GM08714 (cell line): ENCODE measurements at regions not wholly inside any gene's neighbourhood (a gene's known extent, or its start where the extent isn't known, plus 50 kb on each side); places are given as distances from the start of the nearest gene placed in this dataset.

ENCODE experiments used
- H3K4me3 ChIP-seq: fragments of 200-500 bp; sonication (Bioruptor generic); 2 replicates; pipeline ENCODE4 v1.5.1; 2014; ENCODE audit warnings: mild to moderate bottlenecking, low read length, inconsistent platforms
- ZNF274 ChIP-seq: IDR thresholded peaks from 2 replicates; pipeline ENCODE4 v1.6.1; 2012; ENCODE audit warnings: mild to moderate bottlenecking, low read depth, low read length

DNA sequence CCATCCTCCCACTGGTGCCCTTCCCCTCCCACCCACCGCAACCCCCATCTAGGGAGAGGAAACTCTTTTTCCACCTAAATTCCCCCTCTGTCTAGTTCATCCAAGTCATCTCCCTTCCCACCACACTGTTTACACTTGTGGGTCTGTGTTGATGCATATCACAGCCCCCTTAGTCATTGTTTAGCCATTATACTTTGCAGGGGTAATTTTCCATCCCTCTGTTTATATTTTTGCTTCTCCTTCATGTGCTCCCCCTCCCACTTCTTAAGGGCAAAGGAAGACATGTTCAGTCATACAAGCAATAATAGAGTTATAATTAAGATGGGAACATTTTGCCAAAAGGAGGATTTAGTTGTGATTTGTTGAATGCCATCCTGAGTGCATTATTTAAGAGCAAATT is 187.8 kb upstream of the TNP1 start:
- TF ChIP-seq ZNF274, result no peak
- no peak overlapping the region for H3K4me3 ChIP-seq

DNA sequence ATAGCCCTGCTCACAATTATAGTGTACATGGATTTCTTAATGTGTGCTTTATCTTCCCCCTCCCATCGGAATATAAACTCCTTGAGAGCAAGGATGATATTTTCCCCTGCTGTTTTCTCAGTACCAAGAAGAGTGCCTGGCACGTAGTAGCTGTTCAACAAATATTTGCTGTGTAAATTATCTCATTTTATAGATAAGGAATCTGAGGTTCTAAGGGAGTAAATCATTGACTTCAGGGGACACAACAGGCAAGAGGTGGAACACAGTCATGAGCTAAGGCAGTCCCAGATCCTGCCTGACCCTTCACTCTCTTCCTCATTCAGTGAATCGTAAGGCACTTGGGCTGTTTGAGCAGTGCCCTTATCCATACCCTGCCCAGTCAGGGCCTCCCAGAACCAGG is 187.3 kb upstream of the TNP1 start:
- TF ChIP-seq ZNF274, result no peak
- no peak overlapping the region for H3K4me3 ChIP-seq

DNA sequence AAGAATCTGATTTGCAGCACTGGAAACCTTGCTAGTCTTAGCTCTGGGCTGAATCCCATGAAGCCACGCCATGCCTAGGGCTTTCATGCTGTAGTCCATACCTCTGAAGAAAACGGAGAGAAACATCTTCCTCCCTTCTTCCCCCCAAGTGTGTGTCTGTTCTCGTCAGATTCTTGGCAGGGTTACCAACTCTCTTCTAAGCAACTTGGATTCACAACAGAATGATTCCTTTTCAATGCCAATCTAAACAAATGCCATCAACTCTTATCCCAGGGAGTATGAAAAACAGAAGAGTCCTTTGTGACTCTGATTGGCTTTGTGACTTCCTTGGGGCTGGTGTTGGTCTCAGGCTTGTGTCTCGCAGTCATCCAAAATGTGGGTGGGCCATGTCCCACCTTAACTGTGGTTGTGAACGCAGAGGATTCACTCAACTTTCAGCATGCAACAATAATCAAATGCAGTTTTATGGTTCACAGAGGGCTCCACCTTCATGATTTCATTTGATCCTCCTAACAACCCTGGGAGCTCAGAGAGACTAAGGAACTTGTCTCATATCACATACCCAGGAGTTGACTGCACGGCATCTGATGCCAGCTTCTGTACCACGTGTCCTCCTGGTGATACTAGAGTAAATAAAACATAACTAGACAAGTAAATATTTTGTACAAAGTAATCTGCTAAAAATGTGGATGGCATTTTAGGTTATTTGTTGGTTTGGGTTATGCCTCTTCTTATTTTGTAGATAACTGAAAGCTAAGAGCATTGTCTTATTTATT is 186.0 kb upstream of the TNP1 start:
- no peak for TF ChIP-seq ZNF274
- no peak overlapping the region for H3K4me3 ChIP-seq

DNA sequence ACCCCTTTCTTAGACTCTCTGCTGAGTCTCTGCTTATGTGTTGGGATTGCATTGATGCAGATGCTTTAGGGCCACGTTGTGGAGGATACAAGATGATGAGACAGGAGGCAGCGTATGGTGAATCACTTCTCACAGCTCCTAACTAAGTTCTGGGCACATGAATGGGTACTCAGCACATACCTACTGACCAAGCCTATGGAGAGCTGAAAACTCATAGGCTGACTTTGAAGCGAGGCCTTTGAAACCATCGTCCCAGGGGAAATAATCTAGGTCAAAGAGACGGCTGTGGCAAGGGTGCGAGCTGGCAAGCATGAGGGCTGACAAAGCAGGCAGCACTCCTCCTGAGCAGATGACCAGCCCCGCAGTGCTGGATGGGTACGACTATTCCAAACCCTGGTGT is 180.2 kb upstream of the TNP1 start:
- no peak for TF ChIP-seq ZNF274
- H3K4me3 ChIP-seq, result no peak overlapping the region

DNA sequence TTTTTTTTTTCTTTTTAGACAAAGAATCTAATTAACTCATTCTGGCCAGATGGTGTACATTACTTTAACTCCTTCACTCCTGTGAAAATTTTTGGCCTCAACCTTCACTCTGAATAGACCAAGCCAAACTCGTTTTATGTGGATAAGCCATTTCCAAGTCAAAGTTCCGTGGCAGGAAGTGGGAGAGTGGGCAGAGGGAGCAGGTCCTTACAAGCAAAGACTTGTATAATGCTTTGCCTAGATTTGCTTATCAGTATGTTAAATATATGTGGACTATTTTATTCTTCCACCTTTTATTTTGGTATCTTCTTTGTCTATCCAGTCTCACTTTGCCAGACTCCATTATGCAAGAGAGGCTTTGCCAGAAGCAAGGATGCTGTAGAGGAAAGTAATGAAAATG is 178.1 kb upstream of the TNP1 start:
- no peak for TF ChIP-seq ZNF274
- H3K4me3 ChIP-seq, result no peak overlapping the region

DNA sequence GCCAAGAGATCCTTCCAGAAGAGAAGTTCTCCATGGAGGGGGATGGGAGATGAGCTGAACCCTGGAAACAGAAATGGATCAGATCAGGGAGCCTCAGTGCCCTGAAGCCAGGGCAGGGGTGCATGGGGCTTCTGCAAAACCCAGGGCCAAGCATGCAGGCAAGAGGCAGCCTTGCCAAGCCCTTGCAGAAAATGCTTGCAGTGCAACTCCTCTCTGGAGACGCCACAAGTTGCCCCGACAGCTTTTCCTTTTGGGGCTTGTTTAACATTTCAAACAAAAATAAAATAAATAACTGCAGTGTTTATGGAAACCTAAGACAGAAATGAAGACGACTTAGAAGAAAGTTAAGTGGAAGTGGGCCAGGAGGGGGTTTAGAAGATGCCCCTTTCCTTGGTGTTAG is 177.5 kb upstream of the TNP1 start:
- no peak for TF ChIP-seq ZNF274
- H3K4me3 ChIP-seq, result no peak overlapping the region

DNA sequence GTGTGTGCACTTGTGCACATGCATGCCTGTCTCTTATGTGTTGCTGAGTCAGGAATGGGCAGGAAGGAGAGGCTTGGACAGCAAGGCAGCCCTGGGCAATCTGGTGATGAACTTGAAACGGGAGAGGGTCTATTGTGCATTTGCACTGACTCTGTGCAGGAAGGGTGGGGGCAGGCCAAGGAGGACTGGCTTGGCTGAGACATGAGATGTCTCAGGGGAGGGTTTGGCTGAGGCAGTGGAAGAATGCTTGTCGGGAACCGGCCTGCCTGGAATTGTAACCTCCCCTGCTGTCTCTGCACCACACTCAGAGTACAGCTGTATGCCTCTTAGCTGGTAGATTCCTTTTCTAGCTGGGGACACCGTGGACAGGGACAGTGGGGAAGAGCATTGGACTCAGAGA is 176.1 kb upstream of the TNP1 start:
- TF ChIP-seq ZNF274, result no peak
- no peak overlapping the region for H3K4me3 ChIP-seq

DNA sequence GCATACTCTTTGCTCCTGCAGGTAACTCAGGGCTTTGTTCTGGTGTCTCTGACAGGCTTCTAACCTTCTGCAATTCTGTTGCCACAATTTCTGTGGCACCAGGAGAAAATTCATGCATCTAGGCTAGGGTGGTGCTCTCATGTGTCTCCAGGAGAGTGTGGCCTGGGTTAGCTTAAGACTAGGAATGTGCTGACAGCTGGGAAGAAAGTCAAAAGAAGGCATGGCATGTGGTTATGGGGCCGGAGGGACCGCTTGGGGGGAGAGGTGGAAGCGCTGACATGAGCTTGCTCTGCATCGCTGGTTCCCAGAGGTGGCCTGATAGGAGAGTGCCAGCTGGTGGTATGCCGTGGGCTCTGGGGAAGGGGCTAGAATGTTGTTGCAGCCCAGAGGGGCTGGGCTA is 173.3 kb upstream of the TNP1 start:
- TF ChIP-seq ZNF274, result no peak

DNA sequence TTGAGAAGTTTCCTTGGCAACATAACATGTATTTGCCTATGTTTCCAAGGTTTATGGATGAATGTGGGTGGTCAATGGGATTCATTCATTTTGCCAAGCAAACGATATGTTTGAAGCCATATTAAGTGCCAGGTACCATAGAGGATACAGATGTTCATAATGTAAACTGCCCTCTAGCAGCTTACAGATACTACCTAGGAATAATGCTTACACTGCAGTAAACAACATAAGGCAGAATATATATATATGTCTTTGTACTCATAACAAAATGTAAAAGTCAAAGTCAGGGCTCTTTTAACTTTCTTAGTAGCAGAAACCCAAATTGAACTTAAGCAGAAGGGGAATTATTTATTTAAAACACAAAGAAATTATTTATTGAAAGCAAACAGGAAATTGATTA is 171.6 kb upstream of the TNP1 start:
- no peak for TF ChIP-seq ZNF274
- no peak overlapping the region for H3K4me3 ChIP-seq

More for the DNA sequence above, 173.3 kb upstream of the TNP1 start:
- H3K4me3 ChIP-seq, result no peak overlapping the region

DNA sequence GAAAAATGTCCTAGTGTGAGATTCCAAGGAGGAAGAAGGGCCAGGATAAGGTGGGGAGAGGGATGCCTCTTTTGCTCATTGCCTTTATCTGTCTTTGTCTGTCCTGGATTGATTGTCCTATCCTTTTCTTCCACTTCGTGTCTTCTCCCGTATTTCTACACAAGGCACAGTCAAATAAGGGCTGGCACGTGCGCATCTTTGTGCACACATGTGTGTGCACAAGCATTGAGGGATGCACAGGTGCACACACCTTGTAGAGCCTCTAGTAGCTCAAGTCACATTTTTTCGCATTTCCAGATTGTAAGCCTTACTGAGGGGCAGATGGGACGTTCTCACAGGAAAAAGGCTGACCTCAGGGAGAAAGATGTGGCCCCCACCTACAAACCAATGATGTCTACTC is 170.2 kb upstream of the TNP1 start:
- H3K4me3 ChIP-seq, result no peak overlapping the region
- TF ChIP-seq ZNF274, result no peak

DNA sequence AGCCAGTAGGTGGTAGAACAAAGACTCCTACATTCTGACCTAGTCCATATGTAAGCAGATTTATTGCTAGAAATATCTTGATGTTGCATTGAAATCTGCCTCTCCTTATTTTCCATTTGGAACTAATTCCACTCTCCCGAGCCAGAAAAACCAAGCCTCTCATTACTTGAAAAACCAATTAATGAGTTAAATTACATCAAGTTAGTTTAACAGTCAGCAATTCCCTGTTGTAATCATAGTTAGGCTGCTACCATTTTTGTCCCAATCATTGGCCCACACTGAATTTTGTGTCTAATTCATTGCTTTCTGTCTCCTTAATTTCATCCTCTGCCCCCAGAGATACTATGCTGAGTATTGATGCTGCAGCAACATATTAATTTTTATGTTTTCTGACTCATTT is 168.3 kb upstream of the TNP1 start:
- no peak overlapping the region for H3K4me3 ChIP-seq
- no peak for TF ChIP-seq ZNF274

DNA sequence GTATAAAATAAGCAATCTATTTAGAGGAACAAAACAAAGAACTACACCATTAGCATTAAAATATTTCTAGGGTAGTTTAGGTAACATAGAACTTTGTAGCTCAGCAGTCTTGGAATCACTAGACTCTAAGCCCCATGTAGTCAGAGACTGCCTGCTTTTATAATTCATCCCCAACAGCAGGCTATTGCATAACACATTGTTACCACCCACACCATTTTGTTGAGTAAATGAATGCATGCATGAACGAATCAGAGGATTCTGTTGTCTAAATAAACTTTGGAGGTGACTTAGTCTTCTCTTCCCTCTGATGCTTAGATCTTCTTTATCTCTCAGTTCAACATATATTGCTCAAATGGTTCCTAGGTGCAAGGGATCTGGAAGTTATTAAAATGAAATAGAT is 167.6 kb upstream of the TNP1 start:
- no peak for TF ChIP-seq ZNF274
- H3K4me3 ChIP-seq, result no peak overlapping the region

DNA sequence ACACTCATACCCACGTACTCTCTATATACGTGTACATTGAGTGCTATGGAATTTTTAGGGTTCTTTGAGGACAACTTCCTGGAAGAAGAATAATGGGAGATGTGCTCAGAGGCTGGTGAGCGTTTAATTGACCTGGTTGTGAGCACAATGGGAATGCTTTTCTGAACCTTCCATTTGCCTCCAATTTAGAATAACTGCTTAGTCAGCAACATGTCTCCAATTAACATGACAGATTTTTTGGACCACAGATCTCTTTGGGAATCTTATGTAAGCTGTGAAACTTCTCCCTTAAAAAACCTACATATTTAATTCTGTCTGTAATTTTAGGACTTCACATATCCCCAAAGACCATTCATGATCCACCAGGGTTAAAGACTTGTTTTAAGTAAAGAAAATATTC is 166.7 kb upstream of the TNP1 start:
- TF ChIP-seq ZNF274, result no peak
- no peak overlapping the region for H3K4me3 ChIP-seq

DNA sequence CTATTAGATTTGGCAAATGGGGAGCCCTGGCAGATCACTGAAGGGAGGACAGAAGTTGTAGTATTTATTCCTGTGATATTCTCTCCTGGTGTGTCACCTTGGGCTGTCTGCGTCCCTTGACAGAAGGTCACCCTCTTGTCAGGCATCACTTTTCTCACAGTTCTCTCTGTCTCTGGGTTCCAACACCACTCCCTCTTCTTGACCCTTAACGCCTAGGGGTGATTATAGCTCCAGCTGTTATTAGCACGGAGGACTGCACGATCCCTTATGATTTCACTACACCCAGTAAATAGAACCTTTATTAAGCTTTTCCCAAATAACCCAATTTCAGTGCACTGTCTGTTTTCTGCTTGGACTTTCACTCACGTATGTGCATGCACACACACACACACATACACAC is 166.3 kb upstream of the TNP1 start:
- H3K4me3 ChIP-seq, result no peak overlapping the region
- TF ChIP-seq ZNF274, result no peak

DNA sequence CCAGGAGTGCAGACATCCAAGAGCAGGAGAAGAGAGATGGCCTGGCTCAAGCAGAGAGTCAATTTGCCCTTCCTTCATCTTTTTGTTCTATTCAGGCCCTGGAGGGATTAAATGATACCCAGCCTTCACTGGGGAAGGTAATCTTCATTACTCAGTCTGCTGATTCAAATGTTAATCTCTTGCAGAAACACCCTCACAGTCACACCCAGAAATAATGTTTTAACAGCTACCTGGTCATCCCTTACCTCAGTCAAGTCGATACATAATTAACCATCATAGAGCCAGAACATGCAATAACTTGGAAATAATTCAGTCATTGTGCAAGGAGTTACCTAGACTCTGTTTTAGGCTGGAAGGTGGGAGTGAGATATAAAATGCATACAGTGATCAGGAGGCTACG is 163.7 kb upstream of the TNP1 start:
- H3K4me3 ChIP-seq, result no peak overlapping the region
- TF ChIP-seq ZNF274, result no peak

DNA sequence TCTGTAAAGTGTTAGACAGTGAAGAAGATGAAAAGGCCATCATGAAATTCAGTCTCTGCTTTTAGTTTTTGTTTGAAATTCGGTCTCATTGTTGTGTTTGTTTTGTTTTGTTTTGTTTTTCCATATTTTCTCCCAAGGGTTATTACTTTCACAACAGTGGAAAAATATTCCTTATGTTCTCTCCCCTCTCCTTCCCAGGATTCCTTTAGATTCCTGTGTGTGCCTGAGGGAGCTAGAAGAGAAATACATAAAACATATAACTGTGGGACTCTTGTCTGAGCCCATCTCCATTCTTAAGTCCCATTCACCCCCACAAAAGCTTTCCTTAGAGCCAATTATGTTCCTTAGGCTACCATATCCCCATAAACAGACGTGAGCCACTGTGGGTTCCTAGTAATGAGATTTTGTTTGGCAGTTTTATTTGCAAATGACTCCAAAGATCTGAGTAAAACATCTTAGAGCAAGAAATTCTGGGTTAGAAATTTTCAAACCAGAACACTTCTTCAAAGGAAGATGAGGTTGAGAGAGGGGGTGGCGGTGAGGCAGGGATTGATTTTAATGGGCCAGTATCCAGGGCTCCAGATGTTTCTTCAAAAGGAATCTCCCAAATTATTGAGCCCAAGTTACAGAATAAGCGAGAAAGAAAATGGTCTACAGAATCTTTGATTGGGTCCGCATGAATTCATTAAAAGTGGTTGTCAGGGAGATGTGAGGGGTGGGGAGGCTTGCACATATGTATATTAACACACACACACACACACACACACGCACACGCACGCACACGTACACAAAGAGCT is 157.8 kb upstream of the TNP1 start:
- H3K4me3 ChIP-seq, result no peak overlapping the region
- TF ChIP-seq ZNF274, result no peak
